GM12865 (cell line): ENCODE measurements at regions not wholly inside any gene's neighbourhood (a gene's known extent, or its start where the extent isn't known, plus 50 kb on each side); places are given as distances from the start of the nearest gene placed in this dataset.

Experiments used
- DNase-seq: peaks from one replicate; pipeline ENCODE4 v3.0.0; 2010; ENCODE audit warnings: low read depth
- H3K4me3 ChIP-seq: 2 replicates; pipeline ENCODE4 v1.5.1; 2011; ENCODE audit warnings: mild to moderate bottlenecking, low read depth, low read length, control low read depth
- TF ChIP-seq, protein P1 (sequence below): IDR thresholded peaks from 2 replicates; pipeline ENCODE4 v1.5.1; 2011; ENCODE audit warnings: low read length, control low read depth, low read depth, inconsistent platforms; ENCODE audit not compliant: insufficient read depth; ENCODE audit errors: missing control alignments

DNA sequence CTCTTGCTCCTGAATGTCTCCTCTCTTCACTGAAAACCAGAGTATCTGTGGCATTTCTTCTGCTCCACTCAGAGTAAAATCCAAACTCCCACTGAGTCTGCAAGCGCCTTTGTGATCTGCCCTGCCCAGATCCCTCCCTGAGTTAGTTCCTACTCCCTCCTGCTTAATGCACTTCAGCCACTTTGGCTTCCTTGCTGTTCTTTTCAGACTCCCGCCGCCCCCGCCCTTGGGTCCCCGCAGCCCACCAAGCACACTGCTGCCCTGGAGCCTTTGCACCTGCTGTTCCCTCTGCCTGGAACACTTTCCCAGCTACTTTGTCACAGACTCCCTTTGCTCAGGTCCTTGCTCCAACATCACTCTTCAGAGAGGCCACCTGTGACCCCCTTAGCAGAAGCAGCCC lies 127.2 kb upstream of the SLC25A48 start:
- no peak for DNase-seq
- H3K4me3 ChIP-seq: no peak overlapping the region
- TF ChIP-seq, protein P1, sequence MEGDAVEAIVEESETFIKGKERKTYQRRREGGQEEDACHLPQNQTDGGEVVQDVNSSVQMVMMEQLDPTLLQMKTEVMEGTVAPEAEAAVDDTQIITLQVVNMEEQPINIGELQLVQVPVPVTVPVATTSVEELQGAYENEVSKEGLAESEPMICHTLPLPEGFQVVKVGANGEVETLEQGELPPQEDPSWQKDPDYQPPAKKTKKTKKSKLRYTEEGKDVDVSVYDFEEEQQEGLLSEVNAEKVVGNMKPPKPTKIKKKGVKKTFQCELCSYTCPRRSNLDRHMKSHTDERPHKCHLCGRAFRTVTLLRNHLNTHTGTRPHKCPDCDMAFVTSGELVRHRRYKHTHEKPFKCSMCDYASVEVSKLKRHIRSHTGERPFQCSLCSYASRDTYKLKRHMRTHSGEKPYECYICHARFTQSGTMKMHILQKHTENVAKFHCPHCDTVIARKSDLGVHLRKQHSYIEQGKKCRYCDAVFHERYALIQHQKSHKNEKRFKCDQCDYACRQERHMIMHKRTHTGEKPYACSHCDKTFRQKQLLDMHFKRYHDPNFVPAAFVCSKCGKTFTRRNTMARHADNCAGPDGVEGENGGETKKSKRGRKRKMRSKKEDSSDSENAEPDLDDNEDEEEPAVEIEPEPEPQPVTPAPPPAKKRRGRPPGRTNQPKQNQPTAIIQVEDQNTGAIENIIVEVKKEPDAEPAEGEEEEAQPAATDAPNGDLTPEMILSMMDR: no peak

DNA sequence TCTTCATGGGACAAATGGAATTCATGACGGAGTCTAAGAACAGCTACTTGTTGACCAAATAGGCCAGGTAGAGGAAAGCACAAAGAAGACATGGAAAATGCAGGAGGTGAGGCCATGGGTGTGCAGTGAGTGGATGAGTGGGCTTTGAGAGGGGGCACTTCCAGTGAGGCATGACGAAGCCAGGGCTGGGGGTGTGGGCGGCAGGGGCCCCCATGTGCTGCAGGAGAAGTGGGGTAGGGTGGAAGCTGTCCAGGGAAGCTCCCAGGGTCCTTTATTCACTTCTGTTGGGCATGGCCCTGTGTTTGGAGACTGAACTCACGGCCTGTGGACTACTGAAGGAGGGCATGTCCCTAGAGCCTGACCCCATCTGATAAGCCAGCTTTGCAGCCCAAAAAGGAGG lies 127.6 kb upstream of the SLC25A48 start:
- H3K4me3 ChIP-seq: no peak overlapping the region
- no peak for DNase-seq
- TF ChIP-seq, protein P1: no peak

DNA sequence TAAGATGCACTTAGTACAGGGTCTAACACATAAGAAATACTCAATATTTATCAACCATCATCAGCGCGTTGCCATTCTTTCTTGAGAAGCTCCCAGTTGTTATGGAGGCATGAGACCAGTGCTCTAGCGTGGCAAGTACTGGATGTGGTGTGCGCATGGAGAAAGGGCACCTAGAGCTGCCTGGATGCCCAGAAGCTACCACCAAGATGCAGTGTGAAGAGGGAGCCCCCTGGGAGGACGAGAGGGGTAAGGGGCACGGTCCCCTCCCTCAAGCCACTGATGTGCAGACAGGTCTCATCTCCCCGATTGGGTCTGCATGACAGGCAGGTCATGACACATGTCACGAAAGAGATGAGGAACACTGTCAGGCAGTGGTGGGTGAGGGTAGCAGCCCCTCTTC lies 127.7 kb upstream of the CXCL14 start:
- H3K4me3 ChIP-seq: no peak overlapping the region
- TF ChIP-seq, protein P1: no peak
- DNase-seq: no peak

DNA sequence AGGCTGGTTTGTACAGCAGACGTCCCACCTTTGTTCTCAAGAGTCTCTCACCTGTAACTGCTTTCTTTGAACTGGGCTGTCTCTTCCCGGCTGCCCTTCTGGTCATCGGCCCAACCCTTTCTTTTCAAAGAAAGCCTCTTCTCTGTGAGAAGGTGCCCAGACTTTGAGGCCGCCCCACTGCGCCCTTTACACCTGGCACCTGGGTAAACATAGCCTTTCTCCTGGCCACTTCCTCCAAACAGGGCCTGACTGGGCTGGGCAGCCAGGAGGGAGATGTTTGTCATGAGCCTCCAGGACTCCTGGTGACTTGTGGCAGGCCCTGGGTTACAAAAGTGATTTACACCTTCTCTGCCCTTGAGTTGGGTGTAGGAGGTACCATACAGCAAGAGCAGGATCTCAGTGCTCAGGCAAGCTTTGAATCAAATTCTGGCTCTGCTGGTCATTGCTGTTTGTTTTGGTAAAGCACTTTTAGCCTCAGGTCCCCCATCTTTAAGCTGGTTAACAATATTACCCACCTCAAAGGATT lies 127.2 kb upstream of the CXCL14 start:
- H3K4me3 ChIP-seq: no peak overlapping the region
- DNase-seq: no peak
- TF ChIP-seq, protein P1: no peak

DNA sequence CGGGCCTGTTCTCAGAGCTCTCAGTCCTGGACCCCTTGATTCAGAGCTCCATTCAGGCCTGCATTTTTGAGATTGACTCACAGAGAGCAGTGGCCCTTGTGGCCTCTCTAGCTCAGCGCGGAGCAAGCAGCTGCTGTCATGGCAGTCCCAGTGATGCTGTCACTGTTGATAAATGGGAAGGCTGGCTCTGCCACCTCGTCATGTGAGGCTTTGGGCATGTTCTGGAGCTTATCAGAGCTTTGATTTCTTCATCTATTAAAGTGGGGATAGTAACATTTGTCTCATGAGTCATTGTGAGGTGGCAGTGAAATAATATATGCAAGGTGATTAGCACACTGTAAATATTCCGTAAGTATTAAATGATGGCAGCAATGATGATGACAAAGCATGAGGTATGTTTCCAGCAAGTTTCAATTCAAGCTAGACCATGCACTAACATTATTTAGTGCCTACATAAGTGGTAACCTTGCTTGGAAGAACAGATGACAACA lies 126.4 kb upstream of the CXCL14 start:
- no peak overlapping the region for H3K4me3 ChIP-seq
- DNase-seq: no peak
- TF ChIP-seq, protein P1: no peak

DNA sequence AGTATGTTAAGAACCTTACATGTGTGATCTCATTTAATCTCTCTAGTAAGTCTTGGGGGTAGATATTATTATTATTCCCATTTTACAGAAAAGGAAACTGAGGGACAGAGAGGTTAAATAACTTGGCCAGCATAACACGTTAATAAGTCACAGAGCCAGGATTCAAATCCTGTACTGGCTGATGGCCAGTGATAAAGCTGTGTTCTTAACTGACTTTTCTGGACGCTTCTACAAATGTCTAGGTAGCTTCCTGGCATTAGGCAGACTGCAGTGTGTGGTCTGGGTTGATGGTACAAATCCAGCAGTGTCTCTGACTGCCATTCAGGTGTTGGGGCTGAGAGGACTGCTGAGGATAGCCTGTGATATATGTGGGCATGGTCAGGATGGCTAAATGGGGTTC lies 125.8 kb upstream of the CXCL14 start:
- no peak overlapping the region for H3K4me3 ChIP-seq
- DNase-seq: no peak
- TF ChIP-seq, protein P1: no peak

DNA sequence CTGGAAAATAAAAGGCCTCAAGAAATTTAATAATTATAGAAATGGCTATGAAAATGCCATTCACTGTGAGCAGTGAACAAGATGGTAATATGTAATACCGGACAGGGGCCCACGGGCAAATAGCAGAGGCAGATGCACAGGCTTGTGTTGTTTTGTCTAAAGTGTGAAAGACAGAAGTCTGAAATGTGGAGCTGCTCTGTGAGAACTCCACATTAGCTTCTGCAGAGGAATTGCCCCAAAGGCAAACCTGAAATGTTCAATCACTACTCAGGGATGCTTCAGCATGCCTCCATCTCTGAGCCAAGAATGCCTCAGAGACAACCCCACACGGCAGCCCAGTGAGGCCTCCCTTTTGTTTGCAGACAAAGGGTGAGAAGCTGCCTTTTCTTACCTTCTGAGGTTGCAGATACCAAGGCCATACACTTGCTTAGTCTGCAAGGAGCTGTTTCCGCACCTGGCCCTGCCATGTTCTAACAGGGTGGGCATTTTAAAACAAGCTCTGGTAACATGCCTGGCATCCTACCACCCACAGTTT lies 124.3 kb upstream of the CXCL14 start:
- no peak for DNase-seq
- H3K4me3 ChIP-seq: no peak overlapping the region
- TF ChIP-seq, protein P1: no peak
